ENCODE measurements at regions not wholly inside any gene's neighbourhood (a gene's known extent, or its start where the extent isn't known, plus 50 kb on each side); places are given as distances from the start of the nearest gene placed in this dataset.
"Not testable (repeated sequence)": the region's sequence is repeated elsewhere in the genome, so short reads cannot be mapped to it uniquely, and the experiment has no call there.

- no peak for DNase-seq (ENCODE audit: low read depth in 2 of 2, low spot score in 1 of 2)
These were observed 490.7 kb upstream of the ZEB2 start for GRCh38 chr2:145010635-145011034.

DNA sequence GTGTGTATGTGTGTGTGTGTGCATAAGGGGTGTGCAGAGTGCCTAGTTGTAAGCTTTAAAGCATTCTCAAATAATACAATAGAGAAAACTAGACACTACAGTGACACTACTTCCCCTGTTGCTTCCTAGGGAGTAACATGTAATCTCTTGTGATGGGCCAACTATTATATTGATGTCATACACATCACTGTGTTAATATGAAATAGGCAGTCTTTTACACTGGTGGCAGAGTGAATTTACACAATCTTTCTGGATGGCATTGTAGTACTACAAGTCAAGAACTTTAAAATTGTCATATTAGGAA lies 488.0 kb upstream of the ZEB2 start:
- DNase-seq (ENCODE audit: low read depth in 2 of 2, low spot score in 1 of 2): no peak

- DNase-seq (ENCODE audit: low read depth in 2 of 2, low spot score in 1 of 2): no peak
These were observed 487.4 kb upstream of the ZEB2 start for GRCh38 chr2:145007093-145007959.

- DNase-seq (ENCODE audit: low read depth in 2 of 2, low spot score in 1 of 2): no peak
These were observed 482.7 kb upstream of the ZEB2 start for GRCh38 chr2:145002624-145003023.

- no peak for DNase-seq (ENCODE audit: low read depth in 2 of 2, low spot score in 1 of 2)
These were observed 480.5 kb upstream of the ZEB2 start for GRCh38 chr2:145000376-145000775.

DNA sequence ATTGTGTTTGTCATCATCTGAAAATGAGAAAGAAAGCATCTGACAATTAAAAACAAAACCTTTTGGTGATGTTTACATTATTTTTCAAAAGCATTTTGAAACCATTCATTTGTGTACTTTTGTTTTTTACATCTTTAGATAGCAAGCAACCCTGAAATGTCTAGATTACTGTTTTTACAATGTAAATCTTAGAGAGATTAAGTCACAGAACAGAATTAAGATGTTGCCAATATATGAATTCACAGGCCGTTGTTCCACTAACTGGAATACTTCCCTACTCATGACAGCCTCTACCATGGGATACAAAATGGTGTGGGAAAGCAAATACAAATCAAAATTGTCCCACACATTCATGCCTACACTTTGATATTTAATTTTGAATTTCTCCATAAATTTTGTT lies 480.0 kb upstream of the ZEB2 start:
- no peak for DNase-seq (ENCODE audit: low read depth in 2 of 2, low spot score in 1 of 2)

GRCh38 chr2:144999071-144999875 lies 479.4 kb upstream of the ZEB2 start:
- DNase-seq (ENCODE audit: low read depth in 2 of 2, low spot score in 1 of 2): no peak

DNA sequence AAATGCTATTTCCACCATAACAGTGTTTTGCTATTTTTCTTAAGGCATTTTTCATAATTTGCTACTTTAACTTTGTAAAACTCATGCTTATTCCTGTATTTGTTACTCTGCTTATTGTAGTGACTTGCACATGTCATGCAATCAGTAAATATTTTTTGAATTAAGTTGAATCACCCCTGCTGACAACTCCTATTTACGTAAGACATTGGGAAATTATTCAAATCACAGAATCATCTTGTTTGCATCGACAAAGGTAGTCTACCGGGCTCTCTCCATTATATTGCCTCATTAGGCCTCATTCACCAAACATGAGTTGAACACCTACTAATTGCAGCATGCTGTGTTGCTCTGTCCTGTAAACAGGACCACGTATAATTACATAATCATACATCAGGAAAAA lies 478.5 kb upstream of the ZEB2 start:
- no peak for DNase-seq (ENCODE audit: low read depth in 2 of 2, low spot score in 1 of 2)

- no peak for DNase-seq (ENCODE audit: low read depth in 2 of 2, low spot score in 1 of 2)
These were observed 476.4 kb upstream of the ZEB2 start for GRCh38 chr2:144996225-144996795.

DNA sequence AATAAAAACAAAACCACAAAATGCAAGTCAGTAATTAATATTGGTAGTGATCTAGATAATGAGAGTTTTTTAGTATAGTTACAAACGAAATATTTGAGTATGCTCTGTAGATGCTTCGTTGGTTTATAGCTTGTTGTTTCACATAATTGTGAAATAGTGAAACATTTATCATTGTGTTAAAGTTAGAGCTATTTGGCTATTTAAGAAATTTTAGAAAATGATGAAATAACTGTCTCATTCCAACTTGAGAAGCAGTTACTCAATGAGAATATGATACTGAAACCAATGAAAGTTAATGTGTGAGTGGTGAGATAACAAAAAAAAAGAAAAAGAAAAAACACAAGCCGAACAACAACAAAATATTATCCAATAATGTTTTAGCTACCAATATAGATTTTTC lies 475.6 kb upstream of the ZEB2 start:
- no peak for DNase-seq (ENCODE audit: low read depth in 2 of 2, low spot score in 1 of 2)

- DNase-seq (ENCODE audit: low read depth in 2 of 2, low spot score in 1 of 2): no peak
These were observed 470.7 kb upstream of the ZEB2 start for GRCh38 chr2:144990661-144991060.

DNA sequence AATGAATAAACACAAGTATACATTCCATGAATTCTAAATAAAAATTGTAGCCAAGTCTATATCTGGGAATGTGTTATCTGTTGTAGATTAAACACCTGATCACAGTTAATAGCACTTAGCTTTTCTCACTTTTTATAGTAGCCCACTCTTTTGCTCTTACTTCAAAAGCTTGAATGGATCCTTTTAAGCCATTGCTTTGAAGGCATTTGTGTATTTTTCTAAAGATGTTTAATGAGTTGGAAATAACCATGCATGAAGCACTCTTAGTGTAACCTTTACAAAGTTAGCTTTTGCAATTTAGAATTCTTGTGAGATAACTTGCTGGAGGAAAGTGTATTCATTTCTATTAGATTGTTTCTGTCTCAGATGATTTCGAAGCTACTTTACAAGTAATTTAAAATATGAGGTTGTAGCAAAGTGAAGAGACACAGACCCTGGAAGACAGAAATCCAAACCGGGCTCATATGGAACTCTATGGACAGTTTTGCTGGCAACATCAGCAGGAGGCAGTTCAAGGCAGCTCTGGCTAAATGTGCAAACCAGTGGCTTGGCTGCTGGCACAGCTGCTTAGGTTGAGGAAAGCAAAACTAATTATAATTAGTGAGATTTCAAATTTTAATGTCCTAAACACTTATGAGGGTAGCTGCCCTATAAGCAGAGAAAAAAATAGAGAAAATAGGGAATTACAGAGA lies 469.8 kb upstream of the ZEB2 start:
- DNase-seq (ENCODE audit: low read depth in 2 of 2, low spot score in 1 of 2): no peak

GRCh38 chr2:144988591-144988990 lies 468.7 kb upstream of the ZEB2 start:
- DNase-seq (ENCODE audit: low read depth in 2 of 2, low spot score in 1 of 2): no peak

DNA sequence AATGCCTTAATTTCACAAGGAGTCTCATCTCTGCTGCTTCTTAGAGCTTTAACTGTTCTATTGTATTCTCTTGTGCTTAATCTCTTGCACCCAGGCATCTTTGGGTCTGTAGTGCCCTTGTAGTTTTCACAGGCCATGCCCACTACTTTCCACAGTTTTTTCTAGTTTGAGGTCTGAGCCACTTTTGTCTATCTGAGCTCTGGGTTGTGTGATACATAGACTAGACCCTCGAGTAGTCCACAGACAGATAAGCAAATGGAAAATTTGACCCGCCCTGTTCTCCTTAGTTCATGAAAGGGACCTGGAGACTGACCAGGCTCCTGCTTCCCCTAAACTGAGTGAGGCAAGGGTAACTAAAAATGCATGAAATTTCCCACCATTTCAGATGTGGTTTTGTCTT lies 466.8 kb upstream of the ZEB2 start:
- DNase-seq (ENCODE audit: low read depth in 2 of 2, low spot score in 1 of 2): no peak

- no peak for DNase-seq (ENCODE audit: low read depth in 2 of 2, low spot score in 1 of 2)
These were observed 464.1 kb upstream of the ZEB2 start for GRCh38 chr2:144984038-144984437.

DNA sequence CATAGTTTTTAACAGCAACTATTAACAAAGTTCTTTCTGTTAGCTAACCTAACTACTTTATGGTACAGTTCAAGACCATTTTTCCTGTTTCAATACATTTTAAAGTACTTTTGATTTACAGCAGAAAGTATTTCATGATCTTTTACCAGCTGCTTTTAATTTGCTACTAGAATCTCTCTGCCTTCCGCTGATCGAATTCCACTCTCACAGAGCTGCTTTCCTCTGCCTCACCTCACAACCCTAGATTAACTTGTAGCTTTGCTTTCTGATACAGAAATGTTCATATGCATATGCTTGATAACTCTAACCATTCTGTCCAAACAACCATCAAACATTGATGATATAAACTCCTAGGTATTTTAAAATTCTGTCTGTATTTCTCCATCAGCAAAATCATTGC lies 463.2 kb upstream of the ZEB2 start:
- no peak for DNase-seq (ENCODE audit: low read depth in 2 of 2, low spot score in 1 of 2)

- no peak for DNase-seq (ENCODE audit: low read depth in 2 of 2, low spot score in 1 of 2)
These were observed 462.6 kb upstream of the ZEB2 start for GRCh38 chr2:144982481-144982880.

DNA sequence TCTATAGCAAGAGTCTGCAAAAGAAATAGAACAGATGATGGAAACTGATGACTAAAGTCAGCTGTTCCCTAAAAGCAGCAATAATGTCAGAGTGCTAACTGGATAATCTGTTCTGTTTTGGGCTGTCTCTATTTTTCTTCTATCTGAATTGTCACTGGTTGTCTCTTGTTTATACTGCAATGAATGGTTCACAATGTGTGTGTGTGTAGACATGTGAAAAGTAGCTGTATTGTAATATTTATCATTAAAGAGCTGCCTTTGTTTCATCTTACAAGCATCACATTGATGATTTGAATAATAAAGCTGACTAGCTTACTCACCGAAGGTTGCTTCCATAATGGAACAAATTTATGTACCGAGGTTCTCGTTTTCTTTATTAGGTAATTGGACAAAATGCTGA lies 456.0 kb upstream of the ZEB2 start:
- DNase-seq (ENCODE audit: low read depth in 2 of 2, low spot score in 1 of 2): no peak

DNA sequence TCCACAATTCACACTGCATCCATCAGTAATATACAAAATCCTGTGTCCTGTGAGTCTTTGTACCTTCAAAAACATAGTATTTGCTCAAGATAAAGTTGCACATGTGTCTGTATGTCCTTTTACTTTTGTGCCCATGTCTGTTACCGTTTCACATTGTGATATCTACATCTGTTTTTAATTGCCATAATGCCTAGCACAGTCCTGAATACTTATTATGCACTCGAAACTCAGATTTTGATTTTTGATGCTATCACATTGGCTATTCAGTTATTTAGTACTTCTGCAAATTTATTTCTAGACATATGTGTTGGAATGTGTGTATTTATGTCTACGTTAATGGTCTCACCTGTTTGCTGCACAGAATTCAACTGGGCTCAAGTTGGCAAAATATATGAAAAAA lies 452.8 kb upstream of the ZEB2 start:
- no peak for DNase-seq (ENCODE audit: low read depth in 2 of 2, low spot score in 1 of 2)

- no peak for DNase-seq (ENCODE audit: low read depth in 2 of 2, low spot score in 1 of 2)
These were observed 451.9 kb upstream of the ZEB2 start for GRCh38 chr2:144971786-144972335.

DNA sequence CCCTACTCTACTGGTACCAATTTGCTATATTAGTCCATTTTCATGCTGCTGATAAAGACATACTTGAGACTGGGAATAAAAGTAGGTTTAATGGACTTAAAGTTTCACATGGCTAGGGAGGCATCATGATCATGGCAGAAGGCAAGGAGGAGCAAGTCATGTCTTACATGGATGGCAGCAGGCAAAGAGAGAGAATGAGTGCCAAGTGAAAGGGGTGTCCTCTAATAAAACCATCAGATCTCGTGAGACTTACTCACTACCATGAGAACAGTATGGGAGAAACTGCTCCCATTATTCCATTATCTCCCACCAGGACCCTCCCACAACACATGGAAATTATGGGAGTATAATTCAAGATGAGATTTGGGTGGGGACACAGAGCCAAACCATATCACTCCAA lies 450.5 kb upstream of the ZEB2 start:
- not testable (repeated sequence) for DNase-seq (ENCODE audit: low read depth in 2 of 2, low spot score in 1 of 2)

Data from stimulated activated CD8-positive, alpha-beta memory T cell treated with anti-CD3 and anti-CD28 coated beads, Interleukin-4, amount 100 ng/mL, for 1 hour (primary cell).